NCI-H1436 treated with DMSO at 0.1 percent for 48 hours (cell line): ENCODE measurements at regions not wholly inside any gene's neighbourhood (a gene's known extent, or its start where the extent isn't known, plus 50 kb on each side); places are given as distances from the start of the nearest gene placed in this dataset.

ENCODE experiments used
- DNase-seq: peaks from one replicate; lab custom pipeline; 2025; lab: John Stamatoyannopoulos, UW

GRCh38 chr18:33817096-33817495 is 239.1 kb downstream of the ASXL3 start:
- no peak for DNase-seq

GRCh38 chr18:33814546-33814945 is 236.5 kb downstream of the ASXL3 start:
- DNase-seq: no peak

GRCh38 chr18:33812186-33812585 is 234.2 kb downstream of the ASXL3 start:
- DNase-seq: no peak

GRCh38 chr18:33805592-33805991 is 227.6 kb downstream of the ASXL3 start:
- DNase-seq: peak; percentile 27

- DNase-seq: peak; percentile 54
These were observed 226.2 kb downstream of the ASXL3 start for GRCh38 chr18:33804258-33804657.

GRCh38 chr18:33803636-33804035 is 225.6 kb downstream of the ASXL3 start:
- no peak for DNase-seq

GRCh38 chr18:33802955-33803354 is 224.9 kb downstream of the ASXL3 start:
- DNase-seq: peak; percentile 95
